H1 (cell line): ENCODE measurements at regions not wholly inside any gene's neighbourhood (a gene's known extent, or its start where the extent isn't known, plus 50 kb on each side); places are given as distances from the start of the nearest gene placed in this dataset.

Experiments
- CBX5 ChIP-seq: fragments of 300-800, 300-1000 bp; sonication (generic); IDR thresholded peaks from 2 replicates; pipeline ENCODE4 v1.7.1; 2016; ENCODE audit warnings: antibody characterized with exemption, low read length, low read depth
- CTCF ChIP-seq, 3 experiments: IDR thresholded peaks; 1 replicate in 2 of 3; 2 replicates in 1 of 3; pipeline versions ENCODE4 v1.5.1 to v1.6.1; 2011; ENCODE audit warnings: low read length in 3 of 3, mild to moderate bottlenecking in 3 of 3, inconsistent platforms in 2 of 3, low read depth in 1 of 3, moderate library complexity in 1 of 3; ENCODE audit not compliant: insufficient read depth in 1 of 3; ENCODE audit errors: control extremely low read depth in 1 of 3
- JUN ChIP-seq: IDR thresholded peaks from 2 replicates; pipeline ENCODE4 v1.6.1; 2011; ENCODE audit warnings: low read depth, mild to moderate bottlenecking, improper control_type of control experiment, low read length
- TAF1 ChIP-seq: IDR thresholded peaks from 2 replicates; pipeline ENCODE4 v1.6.1; 2011; ENCODE audit warnings: mild to moderate bottlenecking, low read depth, low read length

- TF ChIP-seq CBX5 (no peak), JUN (no peak), CTCF (IDR thresholded peaks at IDR 0.05; ENCODE audit: control extremely low read depth in 1 of 3, insufficient read depth in 1 of 3, low read depth in 1 of 3, low read length in 3 of 3) (no peak), TAF1 (no peak)
Measured at GRCh38 chr13:59166174-59166573, 997.6 kb downstream of the DIAPH3 start.
